Body of pancreas (tissue), 4 donors: ENCODE measurements at regions not wholly inside any gene's neighbourhood (a gene's known extent, or its start where the extent isn't known, plus 50 kb on each side); places are given as distances from the start of the nearest gene placed in this dataset.

ENCODE experiments used
- ATAC-seq: fragments of 150-250 bp; one replicate; pipeline ENCODE4 v1.9.1; 2016
- DNase-seq, 4 donors: peaks; one replicate each; pipeline ENCODE4 v3.0.0-alpha.2; 2019
- H3K27ac ChIP-seq, 4 donors: fragments of 200-600 bp; sonication (generic); 1 replicate in 3 of 4; 2 replicates in 1 of 4; pipeline versions ENCODE4 v1.5.1 to v1.6.1; 2016 to 2019; ENCODE audit warnings: mild to moderate bottlenecking in 1 of 4, mixed read lengths in 1 of 4, moderate library complexity in 1 of 4
- H3K27me3 ChIP-seq, 2 donors: fragments of 200-600 bp; sonication (generic); one replicate each; pipeline ENCODE4 v1.6.0; 2016; ENCODE audit warnings: mild to moderate bottlenecking in 1 of 2
- H3K36me3 ChIP-seq, 2 donors: fragments of 200-600 bp; sonication (generic); replicated peaks in 1 of 2; 2 replicates each; pipeline ENCODE4 v1.5.1; 2016; ENCODE audit warnings: low read depth in 2 of 2; ENCODE audit not compliant: insufficient read depth in 1 of 2
- H3K4me1 ChIP-seq: fragments of 200-600 bp; sonication (generic); one replicate; pipeline ENCODE4 v1.6.0; 2016
- H3K4me3 ChIP-seq, 2 donors: fragments of 200-600 bp; sonication (generic); 1 replicate in 1 of 2; 2 replicates in 1 of 2; pipeline ENCODE4 v1.5.1; 2016 to 2019
- H3K9me3 ChIP-seq, 3 donors: fragments of 200-600 bp; sonication (generic); 1 replicate in 2 of 3; 2 replicates in 1 of 3; pipeline ENCODE4 v1.5.1; 2016
- POLR2A ChIP-seq, 3 donors: fragments of 450-650 bp; IDR thresholded peaks; one replicate each; pipeline ENCODE4 v1.6.1; 2016; ENCODE audit warnings: antibody characterized with exemption in 3 of 3, mild to moderate bottlenecking in 2 of 3
- WGBS, 2 donors: methylation state at CpG; one replicate each; pipeline ENCODE4 v1.1.5; 2017; 5-methylcytosine and 5-hydroxymethylcytosine counted together
- intact Hi-C: fragments of 100-400 bp; cut with DNase I; formaldehyde crosslinking; loops from one replicate; pipeline ENCODE4 v1.15.1; 2023
- TF ChIP-seq, protein P1 (sequence below), 7 experiments: fragments of 450-650 bp in 4 of 7; fragments of 200-600 bp in 3 of 7; sonication (generic) in 3 of 7; IDR thresholded peaks; one replicate each; pipeline ENCODE4 v1.5.1; 2016 to 2019; ENCODE audit warnings: antibody characterized with exemption in 7 of 7

- Histone ChIP-seq H3K36me3 (no peaks in the 10 kb centered on the region), H3K4me1 (no peaks in the 10 kb centered on the region), H3K9me3 (no peaks in the 10 kb centered on the region), H3K27me3 (no peaks in the 10 kb centered on the region), H3K4me3 (no peak overlapping the region), H3K27ac (no peak overlapping the region)
- TF ChIP-seq POLR2A (IDR thresholded peaks at IDR 0.05) = no peak
- TF ChIP-seq, protein P1, sequence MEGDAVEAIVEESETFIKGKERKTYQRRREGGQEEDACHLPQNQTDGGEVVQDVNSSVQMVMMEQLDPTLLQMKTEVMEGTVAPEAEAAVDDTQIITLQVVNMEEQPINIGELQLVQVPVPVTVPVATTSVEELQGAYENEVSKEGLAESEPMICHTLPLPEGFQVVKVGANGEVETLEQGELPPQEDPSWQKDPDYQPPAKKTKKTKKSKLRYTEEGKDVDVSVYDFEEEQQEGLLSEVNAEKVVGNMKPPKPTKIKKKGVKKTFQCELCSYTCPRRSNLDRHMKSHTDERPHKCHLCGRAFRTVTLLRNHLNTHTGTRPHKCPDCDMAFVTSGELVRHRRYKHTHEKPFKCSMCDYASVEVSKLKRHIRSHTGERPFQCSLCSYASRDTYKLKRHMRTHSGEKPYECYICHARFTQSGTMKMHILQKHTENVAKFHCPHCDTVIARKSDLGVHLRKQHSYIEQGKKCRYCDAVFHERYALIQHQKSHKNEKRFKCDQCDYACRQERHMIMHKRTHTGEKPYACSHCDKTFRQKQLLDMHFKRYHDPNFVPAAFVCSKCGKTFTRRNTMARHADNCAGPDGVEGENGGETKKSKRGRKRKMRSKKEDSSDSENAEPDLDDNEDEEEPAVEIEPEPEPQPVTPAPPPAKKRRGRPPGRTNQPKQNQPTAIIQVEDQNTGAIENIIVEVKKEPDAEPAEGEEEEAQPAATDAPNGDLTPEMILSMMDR (IDR thresholded peaks at IDR 0.05) = no peak
- ATAC-seq = no peak
- no peak for DNase-seq
- intact Hi-C loops = no loop called here
- WGBS, 2 donors = 72 to 73% methylated on average over 8 of the region's 8 CpGs
Measured at GRCh38 chr10:4633186-4633585, 192.8 kb upstream of the AKR1E2 start.

GRCh38 chr10:4632757-4633156 lies 193.2 kb upstream of the AKR1E2 start:
- WGBS, 2 donors = 76 to 82% methylated on average over 5 of the region's 5 CpGs
- H3K9me3 ChIP-seq = no peaks in the 10 kb centered on the region
- no peak for ATAC-seq
- no peaks in the 10 kb centered on the region for H3K4me1 ChIP-seq
- no peak for DNase-seq
- intact Hi-C loops = no loop called here
- H3K4me3 ChIP-seq = no peak overlapping the region
- H3K27ac ChIP-seq = no peak overlapping the region
- no peaks in the 10 kb centered on the region for H3K36me3 ChIP-seq
- no peaks in the 10 kb centered on the region for H3K27me3 ChIP-seq
- TF ChIP-seq POLR2A (IDR thresholded peaks at IDR 0.05) = no peak
- TF ChIP-seq, protein P1 (IDR thresholded peaks at IDR 0.05) = no peak

- H3K9me3 ChIP-seq = no peaks in the 10 kb centered on the region
- TF ChIP-seq POLR2A (IDR thresholded peaks at IDR 0.05) = no peak
- TF ChIP-seq, protein P1 (IDR thresholded peaks at IDR 0.05) = no peak
- ATAC-seq (no peak), DNase-seq (no peak)
- 78 to 82% methylated on average over 3 of the region's 3 CpGs for WGBS, 2 donors
- no peaks in the 10 kb centered on the region for H3K27me3 ChIP-seq
- H3K4me1 ChIP-seq = no peaks in the 10 kb centered on the region
- H3K36me3 ChIP-seq = no peaks in the 10 kb centered on the region
- H3K4me3 ChIP-seq = no peak overlapping the region
- H3K27ac ChIP-seq = no peak overlapping the region
- intact Hi-C loops = no loop called here
Measured at GRCh38 chr10:4626919-4627318, 199.1 kb upstream of the AKR1E2 start.

DNA sequence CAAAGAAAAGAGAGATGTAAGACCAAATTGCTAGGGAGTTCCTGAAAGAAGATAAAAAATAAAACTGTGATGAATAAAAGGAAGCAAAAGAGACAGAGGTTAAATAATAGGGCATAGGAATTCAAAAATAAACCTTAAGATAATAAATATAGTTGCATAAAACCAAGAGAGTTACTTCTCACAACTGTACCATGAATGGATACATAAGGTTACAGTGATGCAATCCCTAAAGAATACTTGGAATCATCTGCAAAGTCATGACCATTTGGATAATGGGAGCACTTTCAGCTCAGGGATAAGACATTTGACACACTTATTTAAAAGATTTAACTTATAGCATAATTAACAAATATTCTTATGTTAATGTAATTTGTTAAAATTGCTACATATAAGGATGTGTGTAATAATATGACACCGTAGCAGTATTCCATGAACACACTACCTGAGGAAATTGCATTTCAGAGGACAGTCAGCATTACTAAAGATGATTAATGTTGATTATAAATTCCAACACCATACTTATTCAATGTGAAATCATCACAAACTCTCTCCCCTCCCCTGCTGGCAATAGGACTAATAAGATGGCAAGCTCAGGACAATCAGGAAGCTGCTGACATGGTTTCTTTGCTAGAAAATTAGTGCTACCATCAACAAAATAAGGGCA lies 202.1 kb upstream of the AKR1E2 start:
- 79 to 81% methylated on average over 1 of the region's 1 CpG for WGBS, 2 donors
- H3K27ac ChIP-seq = no peak overlapping the region
- no peak for TF ChIP-seq POLR2A (IDR thresholded peaks at IDR 0.05)
- TF ChIP-seq, protein P1 (IDR thresholded peaks at IDR 0.05) = no peak

GRCh38 chr10:4623200-4623599 lies 202.8 kb upstream of the AKR1E2 start:
- DNase-seq (no peak), ATAC-seq (no peak)
- Histone ChIP-seq H3K27me3 (no peaks in the 10 kb centered on the region), H3K4me3 (no peak overlapping the region), H3K27ac (no peak overlapping the region), H3K9me3 (no peaks in the 10 kb centered on the region), H3K36me3 (no peaks in the 10 kb centered on the region), H3K4me1 (no peaks in the 10 kb centered on the region)
- 59 to 64% methylated on average over 7 of the region's 7 CpGs for WGBS, 2 donors
- intact Hi-C loops = no loop called here
- TF ChIP-seq, protein P1 (IDR thresholded peaks at IDR 0.05) = no peak
- TF ChIP-seq POLR2A (IDR thresholded peaks at IDR 0.05) = no peak

More for the DNA sequence above, 202.1 kb upstream of the AKR1E2 start:
- ATAC-seq = no peak
- Histone ChIP-seq H3K4me1 (no peaks in the 10 kb centered on the region), H3K27me3 (no peaks in the 10 kb centered on the region), H3K36me3 (no peaks in the 10 kb centered on the region), H3K4me3 (no peak overlapping the region), H3K9me3 (no peaks in the 10 kb centered on the region)
- no peak for DNase-seq
- intact Hi-C loops = no loop called here
